NT2/D1 (cell line): ENCODE measurements at regions not wholly inside any gene's neighbourhood (a gene's known extent, or its start where the extent isn't known, plus 50 kb on each side); places are given as distances from the start of the nearest gene placed in this dataset.

Experiments used
- SUZ12 ChIP-seq: IDR thresholded peaks from 2 replicates; pipeline ENCODE4 v1.6.1; 2011; ENCODE audit not compliant: insufficient read length, insufficient read depth; ENCODE audit errors: extremely low read depth
- YY1 ChIP-seq: IDR thresholded peaks from 2 replicates; pipeline ENCODE4 v1.6.1; 2011; ENCODE audit not compliant: insufficient read length, insufficient read depth

DNA sequence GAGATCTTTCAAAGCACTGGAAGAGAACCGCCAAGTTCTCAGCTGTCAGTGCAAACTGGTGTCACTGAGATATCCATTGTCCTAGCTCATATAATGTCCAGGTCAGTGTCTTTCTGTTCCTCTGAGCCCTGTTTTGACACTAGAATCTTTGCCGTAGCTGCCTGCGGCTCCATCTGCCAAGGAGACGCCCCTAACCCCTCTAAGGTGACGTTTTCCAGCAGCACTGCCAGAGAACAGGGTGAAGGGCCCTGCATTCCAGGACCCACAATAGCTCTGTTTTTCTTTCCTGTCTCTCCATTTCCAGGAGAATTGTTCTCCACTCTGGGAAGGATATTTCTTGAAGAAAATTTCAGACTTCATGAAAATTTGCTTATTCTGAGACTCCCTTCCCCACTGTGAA lies 181.7 kb upstream of the SLC39A10 start:
- no peak for TF ChIP-seq YY1
- TF ChIP-seq SUZ12, result no peak
